ENCODE measurements at regions not wholly inside any gene's neighbourhood (a gene's known extent, or its start where the extent isn't known, plus 50 kb on each side); places are given as distances from the start of the nearest gene placed in this dataset.

GRCh38 chr1:82264802-82265201 is 464.1 kb downstream of the ADGRL2 start:
- no peak for DNase-seq (ENCODE audit: low read depth)

GRCh38 chr1:82263396-82263795 is 462.7 kb downstream of the ADGRL2 start:
- DNase-seq (ENCODE audit: low read depth), result no peak

- no peak for DNase-seq (ENCODE audit: low read depth)
Observed at GRCh38 chr1:82260666-82261065, 459.9 kb downstream of the ADGRL2 start.

GRCh38 chr1:82260051-82260450 is 459.3 kb downstream of the ADGRL2 start:
- no peak for DNase-seq (ENCODE audit: low read depth)

- no peak for DNase-seq (ENCODE audit: low read depth)
Observed at GRCh38 chr1:82258887-82259286, 458.2 kb downstream of the ADGRL2 start.

- no peak for DNase-seq (ENCODE audit: low read depth)
Observed at GRCh38 chr1:82246050-82246449, 445.3 kb downstream of the ADGRL2 start.

- DNase-seq (ENCODE audit: low read depth), result no peak
Observed at GRCh38 chr1:82245345-82246014, 444.7 kb downstream of the ADGRL2 start.

- no peak for DNase-seq (ENCODE audit: low read depth)
Observed at GRCh38 chr1:82240571-82240970, 439.8 kb downstream of the ADGRL2 start.

- no peak for DNase-seq (ENCODE audit: low read depth)
Observed at GRCh38 chr1:82230667-82231066, 429.9 kb downstream of the ADGRL2 start.

GRCh38 chr1:82227306-82228095 is 426.8 kb downstream of the ADGRL2 start:
- no peak for DNase-seq (ENCODE audit: low read depth)

- DNase-seq (ENCODE audit: low read depth), result no peak
Observed at GRCh38 chr1:82226186-82226505, 425.4 kb downstream of the ADGRL2 start.

GRCh38 chr1:82225421-82226185 is 424.9 kb downstream of the ADGRL2 start:
- peak; percentile 8 for DNase-seq (ENCODE audit: low read depth)

GRCh38 chr1:82223091-82223490 is 422.4 kb downstream of the ADGRL2 start:
- DNase-seq (ENCODE audit: low read depth), result no peak

GRCh38 chr1:82221721-82222120 is 421.0 kb downstream of the ADGRL2 start:
- no peak for DNase-seq (ENCODE audit: low read depth)

GRCh38 chr1:82220754-82221153 is 420.0 kb downstream of the ADGRL2 start:
- no peak for DNase-seq (ENCODE audit: low read depth)

- DNase-seq (ENCODE audit: low read depth), result no peak
Observed at GRCh38 chr1:82219841-82220240, 419.1 kb downstream of the ADGRL2 start.

- DNase-seq (ENCODE audit: low read depth), result no peak
Observed at GRCh38 chr1:82218846-82219245, 418.1 kb downstream of the ADGRL2 start.

GRCh38 chr1:82215853-82216175 is 415.1 kb downstream of the ADGRL2 start:
- no peak for DNase-seq (ENCODE audit: low read depth)

- no peak for DNase-seq (ENCODE audit: low read depth)
Observed at GRCh38 chr1:82215056-82215852, 414.5 kb downstream of the ADGRL2 start.

GRCh38 chr1:82214606-82215005 is 413.9 kb downstream of the ADGRL2 start:
- DNase-seq (ENCODE audit: low read depth), result no peak

- DNase-seq (ENCODE audit: low read depth), result no peak
Observed at GRCh38 chr1:82197606-82198005, 396.9 kb downstream of the ADGRL2 start.

GRCh38 chr1:82195245-82195644 is 394.5 kb downstream of the ADGRL2 start:
- DNase-seq (ENCODE audit: low read depth), result no peak
